ENCODE measurements at regions not wholly inside any gene's neighbourhood (a gene's known extent, or its start where the extent isn't known, plus 50 kb on each side); places are given as distances from the start of the nearest gene placed in this dataset.

- DNase-seq (ENCODE audit: low read depth), result no peak
These were observed 144.1 kb upstream of the B3GAT1 start for GRCh38 chr11:134556186-134556585.

GRCh38 chr11:134555510-134555909 is 143.5 kb upstream of the B3GAT1 start:
- no peak for DNase-seq (ENCODE audit: low read depth)

- no peak for DNase-seq (ENCODE audit: low read depth)
These were observed 142.8 kb upstream of the B3GAT1 start for GRCh38 chr11:134554861-134555260.

GRCh38 chr11:134554106-134554505 is 142.1 kb upstream of the B3GAT1 start:
- no peak for DNase-seq (ENCODE audit: low read depth)

GRCh38 chr11:134552749-134553148 is 140.7 kb upstream of the B3GAT1 start:
- DNase-seq (ENCODE audit: low read depth), result no peak

- DNase-seq (ENCODE audit: low read depth), result no peak
These were observed 133.5 kb upstream of the B3GAT1 start for GRCh38 chr11:134545521-134545920.

GRCh38 chr11:134544095-134544815 is 132.2 kb upstream of the B3GAT1 start:
- no peak for DNase-seq (ENCODE audit: low read depth)

- no peak for DNase-seq (ENCODE audit: low read depth)
These were observed 131.6 kb upstream of the B3GAT1 start for GRCh38 chr11:134543645-134544044.

- no peak for DNase-seq (ENCODE audit: low read depth)
These were observed 131.2 kb upstream of the B3GAT1 start for GRCh38 chr11:134543241-134543640.

- DNase-seq (ENCODE audit: low read depth), result no peak
These were observed 130.5 kb upstream of the B3GAT1 start for GRCh38 chr11:134542401-134543165.

- no peak for DNase-seq (ENCODE audit: low read depth)
These were observed 129.9 kb upstream of the B3GAT1 start for GRCh38 chr11:134541951-134542350.

GRCh38 chr11:134541355-134541754 is 129.3 kb upstream of the B3GAT1 start:
- DNase-seq (ENCODE audit: low read depth), result no peak

- DNase-seq (ENCODE audit: low read depth), result no peak
These were observed 127.2 kb upstream of the B3GAT1 start for GRCh38 chr11:134539285-134539684.

- DNase-seq (ENCODE audit: low read depth), result no peak
These were observed 126.7 kb upstream of the B3GAT1 start for GRCh38 chr11:134538742-134539141.

- DNase-seq (ENCODE audit: low read depth), result no peak
These were observed 125.9 kb upstream of the B3GAT1 start for GRCh38 chr11:134537941-134538340.

- no peak for DNase-seq (ENCODE audit: low read depth)
These were observed 125.3 kb upstream of the B3GAT1 start for GRCh38 chr11:134537296-134537695.

- no peak for DNase-seq (ENCODE audit: low read depth)
These were observed 124.6 kb upstream of the B3GAT1 start for GRCh38 chr11:134536677-134537076.

- DNase-seq (ENCODE audit: low read depth), result no peak
These were observed 124.2 kb upstream of the B3GAT1 start for GRCh38 chr11:134536219-134536618.

- no peak for DNase-seq (ENCODE audit: low read depth)
These were observed 123.3 kb upstream of the B3GAT1 start for GRCh38 chr11:134535029-134536025.

- no peak for DNase-seq (ENCODE audit: low read depth)
These were observed 121.5 kb upstream of the B3GAT1 start for GRCh38 chr11:134533511-134533910.

GRCh38 chr11:134532921-134533421 is 120.9 kb upstream of the B3GAT1 start:
- DNase-seq (ENCODE audit: low read depth), result no peak
